ENCODE measurements at regions not wholly inside any gene's neighbourhood (a gene's known extent, or its start where the extent isn't known, plus 50 kb on each side); places are given as distances from the start of the nearest gene placed in this dataset.

DNA sequence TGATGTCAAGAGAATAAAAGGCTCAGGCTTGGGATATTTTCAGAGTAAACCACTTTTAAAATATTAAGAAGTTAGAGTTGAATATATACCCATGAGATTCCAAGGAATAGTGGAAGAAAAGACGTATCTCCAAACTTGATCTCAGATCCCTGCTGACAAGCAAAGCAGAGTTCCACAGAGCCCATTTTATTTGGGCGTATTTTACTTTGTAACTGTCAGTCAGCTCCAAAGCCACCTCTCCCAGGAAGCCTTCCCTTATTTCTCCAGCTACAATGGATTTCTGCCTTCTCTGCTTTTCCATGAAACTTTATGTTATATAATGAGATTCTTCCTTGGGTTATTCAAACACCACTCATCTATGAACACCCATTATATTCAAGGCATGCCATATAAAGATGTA, 295.7 kb downstream of the FZD1 start:
- TF ChIP-seq, protein P1, sequence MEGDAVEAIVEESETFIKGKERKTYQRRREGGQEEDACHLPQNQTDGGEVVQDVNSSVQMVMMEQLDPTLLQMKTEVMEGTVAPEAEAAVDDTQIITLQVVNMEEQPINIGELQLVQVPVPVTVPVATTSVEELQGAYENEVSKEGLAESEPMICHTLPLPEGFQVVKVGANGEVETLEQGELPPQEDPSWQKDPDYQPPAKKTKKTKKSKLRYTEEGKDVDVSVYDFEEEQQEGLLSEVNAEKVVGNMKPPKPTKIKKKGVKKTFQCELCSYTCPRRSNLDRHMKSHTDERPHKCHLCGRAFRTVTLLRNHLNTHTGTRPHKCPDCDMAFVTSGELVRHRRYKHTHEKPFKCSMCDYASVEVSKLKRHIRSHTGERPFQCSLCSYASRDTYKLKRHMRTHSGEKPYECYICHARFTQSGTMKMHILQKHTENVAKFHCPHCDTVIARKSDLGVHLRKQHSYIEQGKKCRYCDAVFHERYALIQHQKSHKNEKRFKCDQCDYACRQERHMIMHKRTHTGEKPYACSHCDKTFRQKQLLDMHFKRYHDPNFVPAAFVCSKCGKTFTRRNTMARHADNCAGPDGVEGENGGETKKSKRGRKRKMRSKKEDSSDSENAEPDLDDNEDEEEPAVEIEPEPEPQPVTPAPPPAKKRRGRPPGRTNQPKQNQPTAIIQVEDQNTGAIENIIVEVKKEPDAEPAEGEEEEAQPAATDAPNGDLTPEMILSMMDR (IDR thresholded peaks at IDR 0.05 in 4 of 5, conservative IDR thresholded peaks at IDR 0.05 in 1 of 5) = no peak
- no peak for TF ChIP-seq POLR2A (IDR thresholded peaks at IDR 0.05)
